Keratinocyte (primary cell): ENCODE measurements at regions not wholly inside any gene's neighbourhood (a gene's known extent, or its start where the extent isn't known, plus 50 kb on each side); places are given as distances from the start of the nearest gene placed in this dataset.

Experiments used
- DNase-seq: peaks from one replicate; pipeline ENCODE4 v3.0.0-alpha.2; 2011; ENCODE audit warnings: low read depth, missing footprints, low spot score
- FAIRE-seq: peaks from 2 replicates; lab custom pipeline; 2011; peaks lifted over from hg19 to GRCh38; lab: Jason Lieb, UNC
- H2AFZ ChIP-seq: 2 replicates; pipeline ENCODE4 v1.6.0; 2012; ENCODE audit warnings: low read length, control low read depth, inconsistent platforms; ENCODE audit not compliant: control insufficient read depth
- H3K27ac ChIP-seq: 2 replicates; pipeline ENCODE4 v1.5.1; 2011; ENCODE audit warnings: low read length; ENCODE audit not compliant: control insufficient read depth, insufficient read depth
- H3K27me3 ChIP-seq: 3 replicates; pipeline ENCODE4 v1.6.0; 2011; ENCODE audit warnings: low read length; ENCODE audit not compliant: control insufficient read depth, insufficient read depth; ENCODE audit errors: extremely low read depth
- H3K36me3 ChIP-seq, 2 experiments: 2 replicates in 1 of 2; 3 replicates in 1 of 2; pipeline ENCODE4 v1.5.1; 2011; ENCODE audit warnings: low read length in 2 of 2, mild to moderate bottlenecking in 1 of 2; ENCODE audit not compliant: control insufficient read depth in 2 of 2, insufficient read depth in 2 of 2; ENCODE audit errors: extremely low read depth in 1 of 2
- H3K4me1 ChIP-seq: 3 replicates; pipeline ENCODE4 v1.5.1; 2011; ENCODE audit warnings: low read length; ENCODE audit not compliant: control insufficient read depth, insufficient read depth; ENCODE audit errors: extremely low read depth
- H3K4me2 ChIP-seq: 3 replicates; pipeline ENCODE4 v1.6.0; 2011; ENCODE audit warnings: low read depth, low read length; ENCODE audit not compliant: control insufficient read depth, insufficient read depth; ENCODE audit errors: extremely low read depth
- H3K4me3 ChIP-seq, 3 experiments: fragments of 200-600 bp in 1 of 3; sonication (generic) in 1 of 3; 2 replicates in 2 of 3; 3 replicates in 1 of 3; pipeline ENCODE4 v1.5.1; 2011 to 2016; ENCODE audit warnings: low read length in 3 of 3, mild to moderate bottlenecking in 3 of 3, control low read depth in 2 of 3, inconsistent platforms in 1 of 3, low read depth in 1 of 3, mixed read lengths in 1 of 3, mixed run types in 1 of 3, moderate library complexity in 1 of 3; ENCODE audit not compliant: control insufficient read depth in 2 of 3, insufficient read depth in 2 of 3; ENCODE audit errors: extremely low read depth in 1 of 3
- H3K79me2 ChIP-seq: 2 replicates; pipeline ENCODE4 v1.6.0; 2012; ENCODE audit warnings: low read length; ENCODE audit not compliant: control insufficient read depth, insufficient read depth
- H3K9ac ChIP-seq: 3 replicates; pipeline ENCODE4 v1.6.0; 2011; ENCODE audit warnings: low read length; ENCODE audit not compliant: control insufficient read depth, insufficient read depth; ENCODE audit errors: extremely low read depth
- H3K9me1 ChIP-seq: 3 replicates; pipeline ENCODE4 v1.6.0; 2011; ENCODE audit warnings: low read length; ENCODE audit not compliant: control insufficient read depth, insufficient read depth; ENCODE audit errors: extremely low read depth
- H3K9me3 ChIP-seq: 2 replicates; pipeline ENCODE4 v1.5.1; 2012; ENCODE audit warnings: low read depth, low read length; ENCODE audit not compliant: control insufficient read depth
- H4K20me1 ChIP-seq: 3 replicates; pipeline ENCODE4 v1.6.0; 2011; ENCODE audit warnings: low read length; ENCODE audit not compliant: control insufficient read depth, insufficient read depth; ENCODE audit errors: extremely low read depth
- CTCF ChIP-seq, 3 experiments: IDR thresholded peaks in 1 of 3; conservative IDR thresholded peaks in 1 of 3; optimal IDR thresholded peaks in 1 of 3; 2 replicates in 2 of 3; 3 replicates in 1 of 3; pipeline versions ENCODE3 to v1.5.1; 2011; ENCODE audit warnings: low read length in 3 of 3, mild to moderate bottlenecking in 3 of 3, moderate library complexity in 2 of 3, control low read depth in 1 of 3, inconsistent platforms in 1 of 3; ENCODE audit not compliant: insufficient read depth in 2 of 3; ENCODE audit errors: extremely low read depth in 1 of 3
- EZH2 ChIP-seq: IDR thresholded peaks from one replicate; pipeline ENCODE4 v1.6.1; 2012; ENCODE audit warnings: inconsistent platforms, mild to moderate bottlenecking, low read length, moderate library complexity
- dilution Hi-C: fragments of 300-500 bp; cut with MboI; formaldehyde crosslinking; loops from one replicate; pipeline ENCODE4 v1.7.0; 2020; ENCODE audit warnings: low sequenced_read_pairs; ENCODE audit not compliant: extremely low pct_ligation_motif_present

- Histone ChIP-seq H3K4me2 (no peak overlapping the region), H3K9me3 (no peaks in the 10 kb centered on the region), H3K79me2 (no peaks in the 10 kb centered on the region)
These were observed 280.3 kb upstream of the TCF21 start for GRCh38 chr6:133608620-133609019.

GRCh38 chr6:133609415-133610226, 279.3 kb upstream of the TCF21 start:
- Histone ChIP-seq H2AFZ (no peak overlapping the region), H3K36me3 (no peaks in the 10 kb centered on the region), H3K27ac (no peak overlapping the region), H3K9me3 (no peaks in the 10 kb centered on the region), H3K4me1 (peaks cover 11% of the 10 kb centered on the region), H3K4me3 (no peak overlapping the region), H3K27me3 (peaks cover under 1% of the 10 kb centered on the region), H3K9me1 (no peaks in the 10 kb centered on the region), H4K20me1 (no peaks in the 10 kb centered on the region), H3K79me2 (no peaks in the 10 kb centered on the region), H3K4me2 (peak overlapping the region; percentile 16), H3K9ac (no peak overlapping the region)
- dilution Hi-C loops: no loop called here
- FAIRE-seq: peak; percentile 86
- TF ChIP-seq EZH2 (no peak), CTCF (optimal IDR thresholded peaks at IDR 0.05 in 1 of 3, IDR thresholded peaks at IDR 0.05 in 1 of 3, conservative IDR thresholded peaks at IDR 0.05 in 1 of 3; ENCODE audit: extremely low read depth in 1 of 3, insufficient read depth in 2 of 3, low read length in 3 of 3) (no peak)
- DNase-seq: peak; percentile 11

More at GRCh38 chr6:133608620-133609019, 280.3 kb upstream of the TCF21 start:
- H3K36me3 ChIP-seq: no peaks in the 10 kb centered on the region
- no peak overlapping the region for H2AFZ ChIP-seq
- dilution Hi-C loops: no loop called here
- H3K9me1 ChIP-seq: no peaks in the 10 kb centered on the region
- TF ChIP-seq EZH2: no peak
- TF ChIP-seq CTCF (optimal IDR thresholded peaks at IDR 0.05 in 1 of 3, IDR thresholded peaks at IDR 0.05 in 1 of 3, conservative IDR thresholded peaks at IDR 0.05 in 1 of 3; ENCODE audit: extremely low read depth in 1 of 3, insufficient read depth in 2 of 3, low read length in 3 of 3): no peak
- no peak for FAIRE-seq
- H3K4me3 ChIP-seq: no peak overlapping the region
- no peaks in the 10 kb centered on the region for H3K27me3 ChIP-seq
- no peaks in the 10 kb centered on the region for H4K20me1 ChIP-seq
- no peak for DNase-seq
- H3K27ac ChIP-seq: no peak overlapping the region
- H3K4me1 ChIP-seq: peaks cover 11% of the 10 kb centered on the region
- H3K9ac ChIP-seq: no peak overlapping the region
